GM13977 (cell line): ENCODE measurements at regions not wholly inside any gene's neighbourhood (a gene's known extent, or its start where the extent isn't known, plus 50 kb on each side); places are given as distances from the start of the nearest gene placed in this dataset.

ENCODE experiments used
- DNase-seq: peaks from one replicate; pipeline ENCODE4 v3.0.0; 2012; ENCODE audit warnings: low spot score
- CTCF ChIP-seq: IDR thresholded peaks from 2 replicates; pipeline ENCODE4 v1.5.1; 2012; ENCODE audit warnings: mild to moderate bottlenecking, control low read depth; ENCODE audit not compliant: insufficient read depth; ENCODE audit errors: extremely low read depth, missing control alignments
- in situ Hi-C: fragments of 300-500 bp; cut with MboI; formaldehyde crosslinking; loops from one replicate; pipeline ENCODE4 v1.12.0; 2022; ENCODE audit warnings: low sequenced_read_pairs, low pct_unique_long_range_greater_than_20kb, mixed read lengths, inconsistent platforms; ENCODE audit not compliant: unreplicated experiment

- in situ Hi-C loops, result no loop called here
- no peak for TF ChIP-seq CTCF
- no peak for DNase-seq
Measured at GRCh38 chr9:86488794-86489193, 134.6 kb upstream of the TUT7 start.

- no peak for TF ChIP-seq CTCF
- in situ Hi-C loops, result no loop called here
- no peak for DNase-seq
Measured at GRCh38 chr9:86488345-86488744, 134.1 kb upstream of the TUT7 start.

GRCh38 chr9:86487838-86488233 is 133.6 kb upstream of the TUT7 start:
- no peak for DNase-seq
- no peak for TF ChIP-seq CTCF
- in situ Hi-C loops, result no loop called here

- peak; percentile 46 for DNase-seq
- in situ Hi-C loops, result no loop called here
Measured at GRCh38 chr9:86486891-86487837, 133.0 kb upstream of the TUT7 start.

GRCh38 chr9:86485359-86485758 is 131.1 kb upstream of the TUT7 start:
- in situ Hi-C loops, result no loop called here
- no peak for TF ChIP-seq CTCF
- no peak for DNase-seq

More at GRCh38 chr9:86486891-86487837, 133.0 kb upstream of the TUT7 start:
- peak; percentile 47 for TF ChIP-seq CTCF

GRCh38 chr9:86483496-86483895 is 129.3 kb upstream of the TUT7 start:
- DNase-seq, result no peak
- in situ Hi-C loops, result no loop called here
- no peak for TF ChIP-seq CTCF
